Hepatic stellate cell (primary cell): ENCODE measurements at regions not wholly inside any gene's neighbourhood (a gene's known extent, or its start where the extent isn't known, plus 50 kb on each side); places are given as distances from the start of the nearest gene placed in this dataset.
"Not testable (repeated sequence)": the region's sequence is repeated elsewhere in the genome, so short reads cannot be mapped to it uniquely, and the experiment has no call there.

Experiments used
- DNase-seq: peaks from one replicate; pipeline ENCODE4 v3.0.0; 2011; ENCODE audit warnings: low spot score

- DNase-seq, result no peak
Measured at GRCh38 chr21:14613486-14614224, 67.5 kb upstream of the SAMSN1 start.

DNA sequence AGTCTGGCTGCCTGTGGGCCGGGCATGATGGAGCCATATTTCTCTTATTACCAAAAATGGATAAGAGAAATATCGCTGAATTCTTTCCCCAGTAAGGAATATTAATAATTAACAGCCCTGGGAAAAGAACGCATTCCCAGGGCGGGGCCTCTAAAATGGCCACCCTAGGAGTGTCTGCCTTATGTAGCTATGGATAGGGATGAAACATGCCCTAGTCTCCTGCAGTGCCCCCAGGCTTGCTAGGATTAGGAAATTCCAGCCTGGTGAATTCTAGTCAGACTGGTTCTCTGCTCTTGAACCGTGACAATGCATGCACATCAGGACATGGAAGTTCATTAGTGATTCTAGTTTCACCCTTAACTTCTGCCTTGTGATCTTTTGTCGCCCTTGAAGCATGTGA is 64.0 kb upstream of the SAMSN1 start:
- not testable (repeated sequence) for DNase-seq

- no peak for DNase-seq
Measured at GRCh38 chr21:14609274-14609673, 63.2 kb upstream of the SAMSN1 start.

GRCh38 chr21:14607262-14607661 is 61.1 kb upstream of the SAMSN1 start:
- DNase-seq, result no peak

DNA sequence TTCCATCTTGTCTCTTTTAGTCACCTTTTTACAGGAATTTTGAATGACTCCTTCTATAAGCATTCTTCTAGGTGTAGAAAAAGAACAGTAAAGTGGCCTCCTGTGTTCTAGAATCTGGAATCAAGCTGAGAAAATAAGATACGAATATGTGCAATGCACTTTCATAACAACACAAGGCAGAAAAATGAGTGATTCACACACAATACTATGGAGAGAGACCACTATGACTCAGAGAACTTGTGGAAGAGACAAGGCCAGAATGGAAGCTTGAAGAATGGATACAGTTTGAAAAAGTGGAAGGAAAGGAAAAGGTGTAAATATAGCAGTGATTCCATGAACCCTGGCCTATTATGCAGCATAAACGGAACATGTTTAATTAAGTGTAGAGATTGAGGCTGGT is 57.1 kb upstream of the SAMSN1 start:
- DNase-seq, result no peak

- no peak for DNase-seq
Measured at GRCh38 chr21:14602382-14602958, 56.4 kb upstream of the SAMSN1 start.

GRCh38 chr21:14600569-14601297 is 54.6 kb upstream of the SAMSN1 start:
- DNase-seq, result no peak

DNA sequence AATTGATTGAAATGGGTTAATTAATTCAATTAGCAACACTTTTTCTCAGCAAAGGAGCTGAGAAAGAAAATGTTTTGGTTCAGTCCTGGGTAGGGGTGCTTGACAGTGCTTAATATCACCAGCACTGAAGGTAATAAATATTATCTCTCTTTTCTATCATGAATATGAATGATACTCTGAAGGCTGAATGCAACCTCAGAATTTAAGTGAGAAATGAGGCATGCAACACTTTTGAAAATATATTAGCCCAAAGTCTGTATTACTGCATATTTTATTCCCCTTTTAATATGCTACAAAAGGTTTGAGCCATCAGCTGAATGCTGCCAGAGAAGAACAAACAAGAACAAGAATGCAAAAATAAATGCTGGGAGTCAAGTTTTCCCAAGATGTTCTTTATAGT is 52.0 kb upstream of the SAMSN1 start:
- DNase-seq, result no peak
